ENCODE measurements at regions not wholly inside any gene's neighbourhood (a gene's known extent, or its start where the extent isn't known, plus 50 kb on each side); places are given as distances from the start of the nearest gene placed in this dataset.
"Not testable (repeated sequence)": the region's sequence is repeated elsewhere in the genome, so short reads cannot be mapped to it uniquely, and the experiment has no call there.

DNA sequence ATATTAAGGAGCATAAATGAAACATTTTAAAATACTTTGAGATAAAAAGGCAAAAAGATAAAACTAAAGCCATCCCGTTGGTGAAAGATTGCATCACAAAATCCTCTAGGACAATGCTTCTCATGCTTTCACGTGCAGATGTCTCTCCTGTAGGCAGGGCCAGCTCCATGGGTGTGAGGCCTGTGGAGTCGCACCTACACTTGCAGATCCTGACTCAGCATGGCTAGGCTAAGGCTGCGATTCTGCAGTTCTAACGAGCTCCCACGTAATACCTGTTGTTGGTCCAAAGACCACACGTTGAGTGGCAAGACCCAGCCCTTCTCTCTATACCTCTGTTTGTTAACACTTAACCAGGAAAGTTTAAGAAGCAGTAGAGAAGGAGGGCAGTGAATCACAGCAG, 62.1 kb upstream of the CAPRIN1 start:
- no peak overlapping the region for H3K4me3 ChIP-seq (ENCODE audit: low read depth, low read length)
- TF ChIP-seq, protein P1, sequence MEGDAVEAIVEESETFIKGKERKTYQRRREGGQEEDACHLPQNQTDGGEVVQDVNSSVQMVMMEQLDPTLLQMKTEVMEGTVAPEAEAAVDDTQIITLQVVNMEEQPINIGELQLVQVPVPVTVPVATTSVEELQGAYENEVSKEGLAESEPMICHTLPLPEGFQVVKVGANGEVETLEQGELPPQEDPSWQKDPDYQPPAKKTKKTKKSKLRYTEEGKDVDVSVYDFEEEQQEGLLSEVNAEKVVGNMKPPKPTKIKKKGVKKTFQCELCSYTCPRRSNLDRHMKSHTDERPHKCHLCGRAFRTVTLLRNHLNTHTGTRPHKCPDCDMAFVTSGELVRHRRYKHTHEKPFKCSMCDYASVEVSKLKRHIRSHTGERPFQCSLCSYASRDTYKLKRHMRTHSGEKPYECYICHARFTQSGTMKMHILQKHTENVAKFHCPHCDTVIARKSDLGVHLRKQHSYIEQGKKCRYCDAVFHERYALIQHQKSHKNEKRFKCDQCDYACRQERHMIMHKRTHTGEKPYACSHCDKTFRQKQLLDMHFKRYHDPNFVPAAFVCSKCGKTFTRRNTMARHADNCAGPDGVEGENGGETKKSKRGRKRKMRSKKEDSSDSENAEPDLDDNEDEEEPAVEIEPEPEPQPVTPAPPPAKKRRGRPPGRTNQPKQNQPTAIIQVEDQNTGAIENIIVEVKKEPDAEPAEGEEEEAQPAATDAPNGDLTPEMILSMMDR (IDR thresholded peaks at IDR 0.05; ENCODE audit: insufficient read depth, low read depth, low read length) = no peak
- no peak for DNase-seq (ENCODE audit: low read depth)

DNA sequence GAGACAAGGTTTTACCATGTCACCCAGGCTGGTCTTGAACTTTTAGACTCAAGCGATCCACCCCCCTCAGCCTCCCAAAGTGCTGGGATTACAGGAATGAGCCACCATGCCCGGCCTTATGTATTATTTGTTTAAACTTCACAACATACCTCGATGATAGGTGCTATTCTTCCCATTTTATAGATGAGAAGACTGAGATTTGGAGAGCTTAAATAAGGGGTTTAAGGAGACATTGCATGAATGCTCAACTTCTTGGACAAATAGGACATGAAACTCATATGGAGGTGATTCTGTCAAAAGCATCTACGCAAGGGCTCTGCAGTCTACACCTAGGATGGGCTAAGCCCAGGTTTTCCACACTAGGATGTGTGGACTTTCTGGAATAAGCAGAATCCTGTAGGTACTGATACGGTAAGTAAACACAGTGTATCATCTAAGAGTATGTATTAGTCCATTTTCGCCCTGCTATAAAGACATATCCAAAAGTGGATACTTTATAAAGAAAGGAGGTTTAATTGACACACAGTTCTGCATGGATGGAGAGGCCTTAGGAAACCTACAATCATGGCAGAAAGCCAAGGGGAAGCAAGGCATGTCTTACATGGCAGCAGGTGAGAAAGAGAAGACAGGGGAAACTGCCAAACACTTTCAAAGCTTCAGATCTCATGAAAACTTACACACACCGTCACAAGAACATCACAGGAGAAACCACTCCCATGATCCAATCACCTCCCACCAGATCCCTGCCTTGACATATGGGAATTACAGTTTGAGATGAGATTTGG, 62.8 kb upstream of the CAPRIN1 start:
- no peak for DNase-seq (ENCODE audit: low read depth)
- TF ChIP-seq, protein P1 (IDR thresholded peaks at IDR 0.05; ENCODE audit: insufficient read depth, low read depth, low read length) = no peak
- H3K4me3 ChIP-seq (ENCODE audit: low read depth, low read length) = no peak overlapping the region

DNA sequence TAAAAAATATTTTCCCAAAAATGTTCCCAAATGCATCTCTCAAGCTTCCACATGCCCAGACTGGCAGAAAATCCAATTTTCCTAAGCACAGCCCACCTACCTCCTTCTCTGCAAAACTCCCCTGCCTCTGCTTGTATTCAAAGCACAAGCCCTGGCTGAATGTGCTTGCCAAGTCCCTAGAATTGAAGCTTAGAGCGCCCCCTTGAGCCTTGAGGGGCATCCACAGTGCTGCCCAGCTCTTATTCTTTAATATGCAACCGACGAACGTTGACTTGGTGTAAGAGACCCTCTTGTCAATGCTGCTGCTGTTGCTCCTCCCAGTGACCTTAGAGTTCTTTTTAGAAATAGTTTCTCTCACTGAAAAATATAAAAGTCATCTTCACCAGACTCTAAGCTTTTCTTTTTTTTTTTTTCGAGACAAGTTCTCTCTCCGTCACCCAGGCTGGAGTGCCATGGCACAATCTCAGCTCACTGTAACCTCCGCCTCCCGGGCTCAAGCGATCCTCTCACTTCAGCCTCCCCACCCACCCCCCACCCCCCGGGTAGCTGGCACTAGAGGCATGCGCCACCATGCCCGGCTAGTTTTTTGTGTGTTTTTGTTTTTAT, 63.5 kb upstream of the CAPRIN1 start:
- DNase-seq (ENCODE audit: low read depth) = peak; percentile 87
- TF ChIP-seq, protein P1 (IDR thresholded peaks at IDR 0.05; ENCODE audit: insufficient read depth, low read depth, low read length) = peak; percentile 87
- H3K4me3 ChIP-seq (ENCODE audit: low read depth, low read length) = no peak overlapping the region

DNA sequence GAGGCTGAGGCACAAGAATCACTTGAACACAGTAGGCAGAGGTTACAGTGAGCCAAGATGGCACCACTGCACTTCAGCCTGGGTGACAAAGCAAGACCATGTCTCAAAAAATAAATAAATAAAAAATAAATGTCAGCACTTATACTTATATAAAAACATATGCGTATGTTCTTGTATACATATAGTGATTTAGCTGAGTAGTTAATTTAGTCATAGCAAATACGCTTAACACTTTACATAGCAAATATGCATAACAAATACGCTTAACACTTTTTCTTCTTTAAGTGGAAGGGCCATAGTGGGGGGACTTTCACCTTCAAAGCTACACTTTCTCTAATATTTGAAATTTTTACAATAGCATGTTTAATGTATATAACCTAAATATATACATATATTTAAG, 64.0 kb upstream of the CAPRIN1 start:
- DNase-seq (ENCODE audit: low read depth) = no peak
- TF ChIP-seq, protein P1 (IDR thresholded peaks at IDR 0.05; ENCODE audit: insufficient read depth, low read depth, low read length) = no peak
- H3K4me3 ChIP-seq (ENCODE audit: low read depth, low read length) = no peak overlapping the region

DNA sequence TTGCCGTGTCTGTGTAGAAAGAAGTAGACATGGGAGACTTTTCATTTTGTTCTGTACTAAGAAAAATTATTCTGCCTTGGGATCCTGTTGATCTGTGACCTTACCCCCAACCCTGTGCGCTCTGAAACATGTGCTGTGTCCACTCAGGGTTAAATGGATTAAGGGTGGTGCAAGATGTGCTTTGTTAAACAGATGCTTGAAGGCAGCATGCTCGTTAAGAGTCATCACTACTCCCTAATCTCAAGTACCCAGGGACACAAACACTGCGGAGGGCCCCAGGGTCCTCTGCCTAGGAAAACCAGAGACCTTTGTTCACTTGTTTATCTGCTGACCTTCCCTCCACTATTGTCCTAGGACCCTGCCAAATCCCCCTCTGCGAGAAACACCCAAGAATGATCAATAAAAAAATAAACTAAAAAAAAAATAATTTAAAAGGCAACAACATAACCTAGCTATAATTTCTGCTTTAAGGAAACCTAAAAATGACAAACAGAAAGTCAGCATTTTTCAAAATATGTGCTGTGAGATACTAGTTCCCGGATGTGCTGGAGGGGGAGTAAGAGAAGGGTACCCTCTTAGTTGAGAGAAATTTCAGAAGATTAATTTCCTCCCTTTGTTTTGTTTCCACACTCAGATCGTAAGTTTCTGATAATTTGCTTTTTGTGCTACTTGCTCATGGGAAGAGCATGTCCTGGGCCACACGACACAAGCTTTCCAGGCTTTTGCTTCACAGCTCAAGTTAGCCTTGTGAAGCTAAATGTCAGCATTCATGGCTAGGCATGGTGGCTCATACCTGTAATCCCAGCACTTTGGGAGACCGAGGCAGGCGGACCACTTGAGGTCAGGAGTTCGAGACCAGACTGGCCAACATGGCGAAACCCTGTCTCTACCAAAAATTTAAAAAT, 64.7 kb upstream of the CAPRIN1 start:
- H3K4me3 ChIP-seq (ENCODE audit: low read depth, low read length); DNase-seq (ENCODE audit: low read depth): not testable (repeated sequence)

DNA sequence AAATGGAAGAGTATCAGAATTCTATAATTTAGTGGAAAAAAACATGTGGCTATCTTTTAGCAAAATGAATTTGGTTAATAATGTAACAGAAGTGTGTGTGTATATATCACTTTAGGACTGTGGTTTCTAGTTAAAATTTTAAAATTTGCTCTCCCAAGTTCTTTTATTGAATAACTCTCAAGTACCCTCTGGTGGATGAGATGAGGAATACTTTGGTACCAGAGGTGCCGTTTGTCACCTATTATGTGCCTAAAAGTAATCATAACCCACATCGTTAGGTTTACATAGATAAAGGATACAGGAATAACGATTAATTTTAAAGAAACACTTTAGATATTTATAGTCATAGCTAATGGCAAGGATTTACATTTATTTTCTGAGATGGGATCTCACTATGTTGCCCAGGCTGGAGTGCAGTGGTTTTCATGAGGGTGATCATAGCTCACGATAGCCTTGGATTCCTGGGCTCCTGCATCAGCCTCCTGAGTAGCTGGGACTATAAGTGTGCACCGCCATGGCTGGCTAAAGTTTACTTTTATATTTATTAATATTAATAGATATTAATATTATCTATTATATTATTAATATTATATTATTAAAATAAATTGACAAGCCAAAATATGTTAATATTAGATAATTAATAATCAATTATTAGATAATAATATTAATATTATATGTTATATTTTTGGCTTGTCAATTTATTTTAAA, 66.7 kb upstream of the CAPRIN1 start:
- DNase-seq (ENCODE audit: low read depth) = no peak

More for the DNA sequence above, 66.7 kb upstream of the CAPRIN1 start:
- TF ChIP-seq, protein P1 (IDR thresholded peaks at IDR 0.05; ENCODE audit: insufficient read depth, low read depth, low read length) = no peak
- no peak overlapping the region for H3K4me3 ChIP-seq (ENCODE audit: low read depth, low read length)
